Muscle layer of colon (tissue), 2 donors: ENCODE measurements at regions not wholly inside any gene's neighbourhood (a gene's known extent, or its start where the extent isn't known, plus 50 kb on each side); places are given as distances from the start of the nearest gene placed in this dataset.
A peak's percentile ranks its signal among the peaks of the same experiment; 100 is the strongest.

Source experiments
- H3K27ac ChIP-seq: one replicate; pipeline ENCODE4 v1.7.0; 2013; ENCODE audit warnings: low read depth, mild to moderate bottlenecking, low read length, moderate library complexity
- H3K27me3 ChIP-seq, 2 donors: one replicate each; pipeline ENCODE4 v1.7.0; 2013; ENCODE audit warnings: low read length in 2 of 2, mild to moderate bottlenecking in 2 of 2; ENCODE audit not compliant: insufficient read depth in 2 of 2, control insufficient read depth in 1 of 2
- H3K36me3 ChIP-seq: one replicate; pipeline ENCODE4 v1.7.0; 2013; ENCODE audit warnings: mild to moderate bottlenecking, low read length; ENCODE audit not compliant: insufficient read depth
- H3K4me1 ChIP-seq: one replicate; pipeline ENCODE4 v1.7.0; 2013; ENCODE audit warnings: mild to moderate bottlenecking, low read length; ENCODE audit not compliant: insufficient read depth
- H3K4me3 ChIP-seq, 2 donors: one replicate each; pipeline ENCODE4 v1.7.0; 2013; ENCODE audit warnings: low read length in 2 of 2, low read depth in 1 of 2, mild to moderate bottlenecking in 1 of 2, moderate library complexity in 1 of 2
- H3K9ac ChIP-seq: one replicate; pipeline ENCODE4 v1.7.0; 2013; ENCODE audit warnings: low read length
- H3K9me3 ChIP-seq: one replicate; pipeline ENCODE4 v1.7.0; 2013; ENCODE audit warnings: mild to moderate bottlenecking, low read length
- donor health status: abdominal sarcoma.
- donor health status: Adenocarcinoma of cecum.

DNA sequence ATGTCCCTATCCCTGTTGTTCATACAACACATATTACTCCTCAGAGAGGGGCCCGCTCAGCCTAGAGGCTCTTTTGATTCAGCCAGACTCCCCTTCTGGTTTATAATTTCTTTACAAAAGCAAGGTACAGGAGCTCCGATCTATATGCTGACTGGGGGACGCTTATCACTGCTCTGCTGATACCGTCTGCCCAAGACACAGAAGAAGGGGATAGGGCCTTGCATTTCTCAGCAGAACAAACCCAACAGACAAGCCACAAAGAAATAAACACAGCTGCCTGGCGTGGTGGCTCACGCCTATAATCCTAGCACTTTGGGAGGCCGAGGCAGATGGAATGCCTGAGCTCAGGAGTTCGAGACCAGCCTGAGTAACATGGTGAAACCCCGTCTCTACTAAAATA lies 109.9 kb upstream of the AKIP1 start:
- no peak overlapping the region for H3K9ac ChIP-seq
- H3K9me3 ChIP-seq = no peaks in the 10 kb centered on the region
- no peak overlapping the region for H3K4me3 ChIP-seq
- no peaks in the 10 kb centered on the region for H3K27me3 ChIP-seq
- H3K36me3 ChIP-seq = peaks cover 26% of the 10 kb centered on the region
- peak overlapping the region; percentile 30 for H3K27ac ChIP-seq
- H3K4me1 ChIP-seq = peaks cover 79% of the 10 kb centered on the region

- Histone ChIP-seq H3K4me3 (no peak overlapping the region), H3K27me3 (no peaks in the 10 kb centered on the region), H3K27ac (no peak overlapping the region), H3K9ac (no peak overlapping the region), H3K4me1 (peaks cover 81% of the 10 kb centered on the region), H3K9me3 (no peaks in the 10 kb centered on the region), H3K36me3 (peaks cover 26% of the 10 kb centered on the region)
These were observed 108.7 kb upstream of the AKIP1 start for GRCh38 chr11:8802251-8802650.

DNA sequence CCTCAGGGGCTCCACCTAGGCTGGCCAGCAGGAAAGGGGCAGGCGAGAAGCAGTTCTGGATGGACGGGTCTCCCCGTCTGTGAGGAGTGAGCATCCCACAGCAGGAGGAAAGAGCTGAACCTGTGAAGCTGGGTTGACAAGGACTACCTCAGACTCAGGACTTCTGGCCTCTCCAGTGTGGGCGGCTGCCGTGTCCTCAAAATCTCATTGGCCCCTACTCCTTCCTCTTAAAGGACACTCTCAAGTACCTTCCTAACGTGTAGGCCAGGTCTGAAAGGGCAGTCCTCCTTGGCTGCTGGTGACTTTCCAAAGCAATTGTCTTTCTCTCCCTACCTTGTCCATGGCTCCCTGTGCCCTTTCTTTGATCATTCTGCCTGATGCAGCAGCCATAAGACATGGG lies 107.0 kb upstream of the AKIP1 start:
- Histone ChIP-seq H3K9me3 (no peaks in the 10 kb centered on the region), H3K4me1 (peaks cover 81% of the 10 kb centered on the region), H3K4me3 (no peak overlapping the region), H3K36me3 (peaks cover 16% of the 10 kb centered on the region), H3K9ac (no peak overlapping the region), H3K27ac (peak overlapping the region; percentile 41), H3K27me3 (no peaks in the 10 kb centered on the region)

- Histone ChIP-seq H3K4me1 (peaks cover 71% of the 10 kb centered on the region), H3K9ac (no peak overlapping the region), H3K27ac (peak overlapping the region; percentile 80), H3K4me3 (no peak overlapping the region), H3K36me3 (peaks cover 4% of the 10 kb centered on the region), H3K9me3 (no peaks in the 10 kb centered on the region), H3K27me3 (no peaks in the 10 kb centered on the region)
These were observed 105.7 kb upstream of the AKIP1 start for GRCh38 chr11:8805296-8805695.

- Histone ChIP-seq H3K36me3 (no peaks in the 10 kb centered on the region), H3K27me3 (no peaks in the 10 kb centered on the region), H3K27ac (peak overlapping the region; percentile 87), H3K9me3 (no peaks in the 10 kb centered on the region), H3K4me1 (peaks cover 70% of the 10 kb centered on the region), H3K9ac (peak overlapping the region; percentile 98), H3K4me3 (peak overlapping the region in 1 of 2 donors; percentile 86)
These were observed 104.0 kb upstream of the AKIP1 start for GRCh38 chr11:8806974-8807373.

GRCh38 chr11:8807544-8808225 lies 103.3 kb upstream of the AKIP1 start:
- H3K4me1 ChIP-seq = peaks cover 71% of the 10 kb centered on the region
- peak overlapping the region; percentile 76 to 86 for H3K4me3 ChIP-seq
- H3K9ac ChIP-seq = peak overlapping the region; percentile 98
- no peaks in the 10 kb centered on the region for H3K27me3 ChIP-seq
- H3K9me3 ChIP-seq = no peaks in the 10 kb centered on the region
- no peaks in the 10 kb centered on the region for H3K36me3 ChIP-seq
- H3K27ac ChIP-seq = peak overlapping the region; percentile 87

GRCh38 chr11:8808226-8808585 lies 102.8 kb upstream of the AKIP1 start:
- peak overlapping the region; percentile 87 for H3K27ac ChIP-seq
- H3K27me3 ChIP-seq = no peaks in the 10 kb centered on the region
- peaks cover 73% of the 10 kb centered on the region for H3K4me1 ChIP-seq
- H3K9ac ChIP-seq = peak overlapping the region; percentile 98
- H3K9me3 ChIP-seq = no peaks in the 10 kb centered on the region
- H3K36me3 ChIP-seq = no peaks in the 10 kb centered on the region
- H3K4me3 ChIP-seq = peak overlapping the region; percentile 76 to 86

DNA sequence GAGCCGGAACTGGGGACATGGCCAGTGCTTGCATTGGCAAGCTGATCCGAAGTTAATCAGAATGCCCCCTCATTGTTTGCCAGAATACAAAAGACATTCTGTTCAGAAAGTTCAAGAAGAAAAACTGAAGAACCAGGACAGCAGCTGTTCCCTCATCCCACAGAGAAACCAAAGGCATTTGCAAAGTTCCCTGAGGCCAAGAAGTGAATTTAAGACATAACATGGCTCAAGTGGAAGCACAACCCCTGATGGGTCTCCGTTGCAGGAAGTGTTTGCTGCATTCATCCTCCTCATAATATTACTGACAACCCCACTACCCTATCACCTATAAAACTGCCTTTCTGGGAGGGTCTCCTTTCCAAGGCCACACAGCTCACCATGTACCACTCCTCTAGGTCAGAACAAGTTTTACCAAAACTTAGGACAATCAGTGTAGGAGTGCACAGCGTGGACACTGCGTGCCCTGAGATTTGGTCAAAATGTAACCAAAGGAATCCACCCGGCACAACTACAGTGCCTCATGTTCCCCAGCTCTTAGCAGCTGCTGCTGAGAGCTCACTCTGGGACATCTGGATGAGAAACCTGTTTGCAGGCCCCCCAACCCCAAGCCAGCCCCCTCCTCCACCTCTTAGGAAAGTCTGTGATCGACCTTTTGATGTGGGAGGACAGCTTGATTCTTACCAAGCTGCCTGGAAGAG lies 101.6 kb upstream of the AKIP1 start:
- Histone ChIP-seq H3K27ac (peak overlapping the region; percentile 87), H3K36me3 (no peaks in the 10 kb centered on the region), H3K4me3 (peak overlapping the region; percentile 76 to 86), H3K9me3 (no peaks in the 10 kb centered on the region), H3K27me3 (no peaks in the 10 kb centered on the region), H3K4me1 (peaks cover 75% of the 10 kb centered on the region), H3K9ac (peak overlapping the region; percentile 98)

GRCh38 chr11:8809939-8810539 lies 101.0 kb upstream of the AKIP1 start:
- H3K9me3 ChIP-seq = no peaks in the 10 kb centered on the region
- H3K4me1 ChIP-seq = peaks cover 75% of the 10 kb centered on the region
- peak overlapping the region; percentile 76 to 86 for H3K4me3 ChIP-seq
- no peaks in the 10 kb centered on the region for H3K27me3 ChIP-seq
- H3K36me3 ChIP-seq = no peaks in the 10 kb centered on the region
- H3K27ac ChIP-seq = peak overlapping the region; percentile 87
- peak overlapping the region; percentile 98 for H3K9ac ChIP-seq

- H3K4me1 ChIP-seq = peaks cover 68% of the 10 kb centered on the region
These were observed 100.3 kb upstream of the AKIP1 start for GRCh38 chr11:8810540-8811301.

DNA sequence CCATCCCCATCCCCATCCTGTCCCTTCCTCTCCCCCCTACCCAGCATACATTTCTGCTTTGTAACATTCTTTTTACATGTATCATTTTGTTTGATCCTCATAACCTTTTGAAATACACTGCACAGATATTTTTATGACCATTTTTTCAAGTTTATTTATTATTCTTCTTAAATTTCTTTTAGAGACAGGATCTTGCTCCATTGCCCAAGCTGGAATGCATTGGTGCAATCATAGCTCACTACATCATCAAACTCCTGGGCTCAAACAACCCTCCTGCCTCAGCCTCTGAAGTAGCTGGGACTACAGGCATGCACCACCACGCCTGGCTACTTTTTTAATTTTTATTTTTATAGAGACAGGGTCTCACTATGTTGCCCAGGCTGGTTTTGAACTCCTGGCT lies 99.4 kb upstream of the AKIP1 start:
- Histone ChIP-seq H3K4me3 (peak overlapping the region in 1 of 2 donors; percentile 86), H3K27ac (peak overlapping the region; percentile 87), H3K36me3 (no peaks in the 10 kb centered on the region), H3K9me3 (no peaks in the 10 kb centered on the region), H3K27me3 (no peaks in the 10 kb centered on the region), H3K9ac (peak overlapping the region; percentile 98), H3K4me1 (peaks cover 60% of the 10 kb centered on the region)

More at GRCh38 chr11:8810540-8811301, 100.3 kb upstream of the AKIP1 start:
- Histone ChIP-seq H3K9me3 (no peaks in the 10 kb centered on the region), H3K27ac (peak overlapping the region; percentile 87), H3K9ac (peak overlapping the region; percentile 98), H3K36me3 (no peaks in the 10 kb centered on the region), H3K27me3 (no peaks in the 10 kb centered on the region), H3K4me3 (peak overlapping the region; percentile 76 to 86)
